ENCODE measurements at regions not wholly inside any gene's neighbourhood (a gene's known extent, or its start where the extent isn't known, plus 50 kb on each side); places are given as distances from the start of the nearest gene placed in this dataset.
"Not testable (repeated sequence)": the region's sequence is repeated elsewhere in the genome, so short reads cannot be mapped to it uniquely, and the experiment has no call there.

DNA sequence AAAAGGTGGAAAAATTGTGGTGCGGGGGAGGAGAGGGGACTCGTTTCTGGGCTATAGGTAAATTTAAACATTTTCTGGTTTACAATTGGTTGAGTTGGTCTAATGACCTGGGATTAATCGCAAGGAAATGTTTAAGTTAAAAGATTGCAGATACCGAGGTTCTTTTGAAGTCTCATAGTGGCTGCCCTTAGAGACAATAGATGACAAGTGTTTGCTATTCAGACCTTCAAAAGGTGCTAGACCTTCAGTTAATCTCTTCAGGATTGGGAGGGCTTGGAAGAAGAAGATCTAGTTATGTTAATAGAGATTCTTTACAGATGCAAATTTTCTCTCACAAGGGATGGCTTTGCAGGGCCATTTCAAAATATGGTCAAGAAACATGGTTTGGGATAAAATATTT lies 2286.1 kb upstream of the AGA start:
- Mint-ChIP-seq H3K27ac (no peak overlapping the region), H3K9me3 (no peaks in the 10 kb centered on the region), H3K36me3 (ENCODE audit: low read depth) (no peaks in the 10 kb centered on the region), H3K4me3 (no peak overlapping the region), H3K27me3 (ENCODE audit: low read depth) (no peaks in the 10 kb centered on the region), H3K4me1 (no peaks in the 10 kb centered on the region)
- TF ChIP-seq, protein P1, sequence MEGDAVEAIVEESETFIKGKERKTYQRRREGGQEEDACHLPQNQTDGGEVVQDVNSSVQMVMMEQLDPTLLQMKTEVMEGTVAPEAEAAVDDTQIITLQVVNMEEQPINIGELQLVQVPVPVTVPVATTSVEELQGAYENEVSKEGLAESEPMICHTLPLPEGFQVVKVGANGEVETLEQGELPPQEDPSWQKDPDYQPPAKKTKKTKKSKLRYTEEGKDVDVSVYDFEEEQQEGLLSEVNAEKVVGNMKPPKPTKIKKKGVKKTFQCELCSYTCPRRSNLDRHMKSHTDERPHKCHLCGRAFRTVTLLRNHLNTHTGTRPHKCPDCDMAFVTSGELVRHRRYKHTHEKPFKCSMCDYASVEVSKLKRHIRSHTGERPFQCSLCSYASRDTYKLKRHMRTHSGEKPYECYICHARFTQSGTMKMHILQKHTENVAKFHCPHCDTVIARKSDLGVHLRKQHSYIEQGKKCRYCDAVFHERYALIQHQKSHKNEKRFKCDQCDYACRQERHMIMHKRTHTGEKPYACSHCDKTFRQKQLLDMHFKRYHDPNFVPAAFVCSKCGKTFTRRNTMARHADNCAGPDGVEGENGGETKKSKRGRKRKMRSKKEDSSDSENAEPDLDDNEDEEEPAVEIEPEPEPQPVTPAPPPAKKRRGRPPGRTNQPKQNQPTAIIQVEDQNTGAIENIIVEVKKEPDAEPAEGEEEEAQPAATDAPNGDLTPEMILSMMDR (IDR thresholded peaks at IDR 0.05; ENCODE audit: unreplicated experiment in 3 of 3), result no peak

DNA sequence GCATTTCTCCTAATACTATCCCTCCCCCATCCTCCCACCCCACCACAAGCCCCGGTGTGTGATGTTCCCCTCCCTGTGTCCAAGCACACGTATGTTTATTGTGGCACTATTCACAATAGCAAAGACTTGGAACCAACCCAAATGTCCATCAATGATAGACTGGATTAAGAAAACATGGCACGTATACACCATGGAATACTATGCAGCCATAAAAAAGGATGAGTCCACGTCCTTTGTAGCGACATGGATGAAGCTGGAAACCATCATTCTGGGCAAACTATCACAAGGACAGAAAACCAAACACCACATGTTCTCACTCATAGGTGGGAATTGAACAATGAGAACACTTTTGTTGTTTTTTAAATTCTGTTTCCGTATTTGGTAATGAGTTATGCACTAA lies 2294.6 kb upstream of the AGA start:
- not testable (repeated sequence) for H3K27me3 Mint-ChIP-seq (ENCODE audit: low read depth); H3K4me1 Mint-ChIP-seq; H3K36me3 Mint-ChIP-seq (ENCODE audit: low read depth); H3K27ac Mint-ChIP-seq; H3K9me3 Mint-ChIP-seq; H3K4me3 Mint-ChIP-seq

DNA sequence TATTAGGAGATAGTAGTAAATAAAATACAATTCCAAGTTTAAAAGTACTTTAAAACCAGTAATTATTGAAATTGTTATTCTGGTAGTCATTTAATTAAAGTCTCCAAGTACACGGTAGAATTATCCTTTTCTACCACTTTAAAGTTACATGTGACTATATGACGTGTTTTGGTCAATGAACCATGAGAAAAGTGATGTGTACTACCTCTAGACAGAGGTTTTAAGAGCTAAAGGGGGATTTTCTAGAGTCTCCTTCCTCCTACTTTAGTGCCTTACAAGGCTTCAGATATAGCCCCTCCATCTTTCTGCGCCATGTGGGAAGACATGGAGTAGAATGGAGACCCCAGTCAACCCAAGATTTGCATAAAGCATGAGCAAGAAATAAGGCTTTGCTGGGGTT lies 2296.6 kb upstream of the AGA start:
- Mint-ChIP-seq H3K4me3 (no peak overlapping the region), H3K36me3 (ENCODE audit: low read depth) (no peaks in the 10 kb centered on the region), H3K4me1 (no peaks in the 10 kb centered on the region), H3K9me3 (no peaks in the 10 kb centered on the region), H3K27ac (no peak overlapping the region), H3K27me3 (ENCODE audit: low read depth) (no peaks in the 10 kb centered on the region)
- TF ChIP-seq, protein P1 (IDR thresholded peaks at IDR 0.05; ENCODE audit: unreplicated experiment in 3 of 3), result no peak

DNA sequence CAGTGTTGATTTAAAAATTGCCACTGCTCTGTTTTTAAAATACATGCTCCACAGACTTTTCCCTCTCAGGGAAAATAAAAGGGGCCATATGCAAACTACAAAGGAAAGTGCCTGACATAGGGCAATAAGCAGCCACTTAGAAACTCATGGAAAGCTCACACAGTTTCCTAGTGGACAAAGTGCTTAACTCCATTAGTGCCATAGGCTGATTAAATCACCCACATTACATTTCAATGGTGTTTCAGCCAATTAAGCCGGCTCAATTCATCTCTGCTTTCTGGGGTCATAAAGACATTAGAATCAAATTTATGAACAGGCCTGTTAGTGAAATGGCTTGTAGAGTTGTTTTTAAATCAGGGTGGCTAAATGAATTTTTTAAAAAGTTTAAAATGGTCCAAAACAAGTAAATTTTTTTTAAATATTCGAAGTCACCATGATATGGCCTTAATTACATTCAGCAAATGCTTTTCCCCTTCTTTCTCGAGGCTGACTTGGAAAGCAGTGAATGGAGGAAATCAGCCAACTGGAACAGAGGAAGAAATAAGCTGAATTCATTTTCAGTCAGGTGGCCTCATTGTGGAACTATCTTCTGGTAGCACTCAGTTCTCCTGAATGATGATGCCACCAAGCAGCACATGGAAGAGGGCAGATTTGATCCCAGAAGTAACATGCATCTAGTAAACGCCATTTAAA lies 2305.1 kb upstream of the AGA start:
- Mint-ChIP-seq H3K27me3 (ENCODE audit: low read depth) (no peaks in the 10 kb centered on the region), H3K9me3 (no peaks in the 10 kb centered on the region), H3K4me3 (no peak overlapping the region), H3K4me1 (peaks cover 12% of the 10 kb centered on the region), H3K27ac (no peak overlapping the region), H3K36me3 (ENCODE audit: low read depth) (no peaks in the 10 kb centered on the region)
- TF ChIP-seq, protein P1 (IDR thresholded peaks at IDR 0.05; ENCODE audit: unreplicated experiment in 3 of 3), result no peak

DNA sequence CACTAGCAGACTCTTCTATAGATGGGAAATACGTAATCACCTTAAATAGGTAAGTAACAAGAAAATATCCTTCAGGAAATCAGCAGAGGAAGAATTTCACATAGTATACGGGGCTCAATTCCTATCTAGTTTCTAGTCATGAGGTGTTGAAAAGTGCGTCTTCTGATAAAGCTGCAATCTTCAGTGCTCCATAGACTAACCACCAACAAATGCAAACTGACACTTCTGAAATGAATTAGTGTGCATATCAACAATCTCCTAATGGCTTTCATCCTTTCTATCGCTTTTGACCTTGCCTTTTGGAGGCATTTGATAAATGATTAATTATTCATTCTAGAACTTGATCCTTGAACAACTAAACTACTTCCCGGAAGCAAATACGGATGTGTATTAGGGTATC lies 2306.6 kb upstream of the AGA start:
- Mint-ChIP-seq H3K4me1 (peaks cover 12% of the 10 kb centered on the region), H3K4me3 (no peak overlapping the region), H3K36me3 (ENCODE audit: low read depth) (no peaks in the 10 kb centered on the region), H3K27ac (peak overlapping the region in 1 of 3 experiments; percentile 19), H3K27me3 (ENCODE audit: low read depth) (no peaks in the 10 kb centered on the region), H3K9me3 (no peaks in the 10 kb centered on the region)
- TF ChIP-seq, protein P1 (IDR thresholded peaks at IDR 0.05; ENCODE audit: unreplicated experiment in 3 of 3), result no peak

DNA sequence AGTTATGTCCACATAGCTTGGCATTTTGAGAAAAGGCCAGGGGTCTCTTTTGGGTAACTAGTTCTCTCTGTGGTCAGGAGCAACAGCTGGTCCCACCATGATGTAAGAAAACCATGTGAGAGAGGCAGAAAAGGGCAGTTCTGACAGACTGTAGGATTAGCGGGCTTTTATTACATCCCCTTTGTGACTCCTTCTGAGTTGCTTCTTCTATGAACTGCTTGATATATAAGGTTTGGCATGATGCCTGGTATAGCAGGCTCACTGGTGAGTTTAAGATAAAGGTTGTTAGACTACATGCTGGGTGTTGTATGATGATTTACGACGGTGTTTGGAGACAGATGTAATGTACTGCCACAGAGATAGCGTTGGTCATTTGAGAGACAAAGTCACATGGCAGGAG lies 2308.1 kb upstream of the AGA start:
- H3K36me3 Mint-ChIP-seq (ENCODE audit: low read depth), result no peaks in the 10 kb centered on the region
- TF ChIP-seq, protein P1 (IDR thresholded peaks at IDR 0.05; ENCODE audit: unreplicated experiment in 3 of 3), result no peak
- peak overlapping the region in 2 of 3 experiments; percentile 4 to 6 for H3K27ac Mint-ChIP-seq
- no peaks in the 10 kb centered on the region for H3K27me3 Mint-ChIP-seq (ENCODE audit: low read depth)
- H3K4me1 Mint-ChIP-seq, result peaks cover 12% of the 10 kb centered on the region
- H3K4me3 Mint-ChIP-seq, result no peak overlapping the region
- no peaks in the 10 kb centered on the region for H3K9me3 Mint-ChIP-seq
